ENCODE measurements at regions not wholly inside any gene's neighbourhood (a gene's known extent, or its start where the extent isn't known, plus 50 kb on each side); places are given as distances from the start of the nearest gene placed in this dataset.
"Not testable (repeated sequence)": the region's sequence is repeated elsewhere in the genome, so short reads cannot be mapped to it uniquely, and the experiment has no call there.

DNA sequence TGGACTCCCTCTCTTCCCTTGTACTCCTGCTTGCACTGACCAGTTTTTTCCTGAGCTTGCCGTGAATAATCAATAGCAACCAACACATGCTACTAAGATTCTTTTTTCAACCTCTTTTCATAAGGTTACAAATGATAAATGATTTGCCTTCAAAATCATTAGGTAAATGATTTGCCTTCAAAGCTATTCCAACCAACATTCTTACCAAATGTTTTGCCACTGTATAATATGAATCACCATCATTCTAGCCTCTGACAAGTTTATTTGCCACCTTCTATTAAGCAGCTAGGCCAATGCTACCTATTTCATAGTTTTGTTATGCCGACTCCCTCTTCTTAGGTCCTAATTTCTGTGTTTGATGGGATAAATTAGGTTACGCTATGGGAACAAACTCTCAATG, 385.1 kb downstream of the DTWD2 start:
- DNase-seq, result no peak

DNA sequence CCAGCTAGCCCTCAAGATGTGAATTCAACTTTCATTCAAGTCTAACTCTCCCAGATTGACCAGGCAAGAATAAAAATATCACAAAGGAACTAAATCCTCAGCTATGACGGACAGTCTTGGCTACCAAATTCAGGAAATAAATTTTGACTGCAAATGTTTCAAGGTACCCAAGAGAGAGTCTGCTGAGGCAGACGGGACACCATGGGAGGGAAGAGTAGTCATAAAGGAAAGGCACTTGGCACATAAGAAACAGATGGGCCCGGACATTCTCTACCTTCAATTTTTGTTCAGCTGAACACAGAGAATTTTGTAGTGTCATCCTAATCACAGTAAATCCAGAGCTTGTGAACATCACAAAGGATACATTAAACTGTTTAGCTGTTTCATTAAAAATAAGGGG, 390.0 kb downstream of the DTWD2 start:
- no peak for DNase-seq

DNA sequence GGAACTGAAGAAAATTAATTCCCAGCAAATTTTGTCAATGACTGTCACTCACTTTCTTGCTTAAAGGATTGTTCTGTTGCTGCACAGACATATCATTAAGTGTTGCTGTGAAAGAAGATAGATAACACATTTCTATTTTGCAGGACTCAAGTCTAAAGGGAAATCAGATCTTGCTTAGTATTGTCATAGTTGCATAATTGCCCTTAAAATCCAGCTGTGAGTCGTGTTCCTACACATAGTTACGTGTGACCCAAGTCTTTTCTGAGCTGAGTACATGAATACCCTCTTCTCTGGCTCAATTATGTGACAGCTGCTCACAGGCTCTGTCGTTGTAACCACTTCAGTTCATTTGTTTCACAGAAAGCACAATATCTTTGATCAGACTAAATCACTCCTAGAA, 390.8 kb downstream of the DTWD2 start:
- no peak for DNase-seq

DNA sequence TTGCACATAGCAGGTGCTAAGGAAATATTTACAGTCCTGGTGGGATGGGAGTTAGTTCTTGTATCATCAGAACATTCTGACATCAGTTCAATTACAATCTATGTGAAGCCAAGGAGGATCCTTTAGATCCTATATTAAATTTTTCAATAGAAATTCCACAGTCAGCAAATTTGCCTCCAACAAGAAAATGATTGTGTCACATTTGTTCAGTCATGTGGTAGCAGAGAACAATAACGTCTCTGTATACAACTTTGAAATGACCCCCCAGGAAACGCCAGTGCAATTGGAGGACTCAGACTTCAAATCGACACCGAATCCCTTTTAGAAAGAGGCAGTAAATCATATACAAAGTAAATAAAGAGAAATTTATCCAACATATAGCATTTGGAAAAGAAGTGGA, 392.1 kb downstream of the DTWD2 start:
- DNase-seq, result no peak

DNA sequence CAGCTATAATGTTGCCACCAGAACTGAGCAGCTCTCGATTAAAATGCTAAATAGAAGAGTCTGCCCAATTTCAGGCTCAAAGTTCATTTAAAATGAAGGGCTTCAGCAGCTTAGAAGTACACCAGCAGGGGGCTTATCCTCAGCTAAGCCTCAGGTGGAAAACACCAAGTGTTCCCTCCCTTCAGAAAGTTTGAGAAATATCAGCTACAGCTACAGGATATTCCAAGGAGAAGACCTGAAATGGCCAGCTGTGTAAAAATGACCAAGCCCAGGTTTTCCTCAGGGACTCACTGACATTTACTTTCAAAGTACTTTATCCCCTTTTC, 395.4 kb downstream of the DTWD2 start:
- no peak for DNase-seq

DNA sequence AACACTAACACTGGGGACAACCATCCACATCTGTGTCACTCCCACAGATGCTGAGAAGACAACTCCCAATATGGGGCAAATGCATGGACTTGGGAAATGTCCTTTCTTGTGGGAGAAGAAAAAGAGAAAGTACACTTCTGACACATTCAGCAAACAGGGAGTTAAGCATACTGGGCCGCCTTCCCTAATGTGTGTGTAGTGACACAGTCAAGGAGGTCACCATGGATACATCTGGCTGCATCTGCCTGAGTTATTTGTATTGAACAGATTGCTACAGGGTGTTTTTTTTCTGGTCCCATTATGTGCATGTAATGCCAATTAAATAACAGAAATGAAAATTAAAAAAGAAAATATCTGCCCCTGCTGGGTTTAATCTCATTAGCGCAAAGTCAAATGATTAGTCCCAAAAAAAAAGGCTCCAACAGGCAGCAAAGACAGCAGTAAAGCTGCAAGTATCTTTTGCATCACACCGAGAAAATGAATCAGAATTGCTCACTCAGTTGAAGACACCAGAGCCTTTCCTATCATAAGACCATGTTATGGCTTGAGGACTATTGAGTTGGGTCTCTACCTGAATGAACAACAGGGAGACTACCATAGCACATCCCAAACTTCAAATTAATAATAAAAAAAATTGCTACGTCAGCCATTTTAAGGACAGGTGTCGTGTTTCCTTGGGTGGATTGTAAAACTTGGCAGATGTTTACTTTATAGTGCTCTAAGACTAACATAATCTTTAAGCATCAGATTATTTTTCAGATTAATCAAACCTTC, 395.9 kb downstream of the DTWD2 start:
- DNase-seq, result no peak

DNA sequence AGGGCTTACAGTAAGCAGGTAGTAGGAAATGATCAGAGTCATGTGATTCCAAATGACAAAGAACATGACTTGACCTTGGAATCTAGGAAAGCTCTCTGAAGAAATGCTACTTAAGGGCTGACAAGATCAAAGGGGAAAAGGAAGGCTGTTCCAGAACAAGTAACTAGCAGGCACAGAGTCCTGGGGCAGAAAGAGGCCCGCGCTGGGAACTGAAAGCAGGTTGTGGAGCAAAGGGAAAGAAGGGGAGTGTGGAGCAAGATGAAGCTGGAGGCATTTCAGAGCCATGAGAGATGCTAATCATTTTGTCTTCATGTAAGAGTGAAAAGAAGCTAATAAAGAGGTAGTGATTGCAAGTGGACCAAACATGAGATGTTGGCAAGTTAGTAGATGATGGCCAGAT, 397.5 kb downstream of the DTWD2 start:
- DNase-seq, result no peak

DNA sequence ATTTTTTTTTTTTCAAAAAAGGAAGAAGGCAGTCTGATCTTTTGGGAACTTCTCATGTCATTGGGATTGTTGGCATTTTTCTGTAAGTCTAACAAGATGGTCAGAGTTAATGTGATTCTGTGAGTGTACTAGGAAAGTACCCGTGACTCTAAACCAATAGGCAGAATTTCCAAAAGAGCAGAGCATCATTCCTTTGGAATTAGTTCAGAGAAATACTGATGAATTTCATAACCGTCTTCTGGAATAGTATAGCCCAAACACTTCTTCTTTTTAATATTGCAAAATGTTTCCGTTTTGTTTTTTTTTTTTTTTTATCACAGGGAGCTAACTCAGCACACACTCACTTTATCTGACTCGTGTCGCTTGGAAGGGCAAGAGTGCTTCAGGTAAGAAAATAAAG, 407.4 kb downstream of the DTWD2 start:
- DNase-seq, result no peak

DNA sequence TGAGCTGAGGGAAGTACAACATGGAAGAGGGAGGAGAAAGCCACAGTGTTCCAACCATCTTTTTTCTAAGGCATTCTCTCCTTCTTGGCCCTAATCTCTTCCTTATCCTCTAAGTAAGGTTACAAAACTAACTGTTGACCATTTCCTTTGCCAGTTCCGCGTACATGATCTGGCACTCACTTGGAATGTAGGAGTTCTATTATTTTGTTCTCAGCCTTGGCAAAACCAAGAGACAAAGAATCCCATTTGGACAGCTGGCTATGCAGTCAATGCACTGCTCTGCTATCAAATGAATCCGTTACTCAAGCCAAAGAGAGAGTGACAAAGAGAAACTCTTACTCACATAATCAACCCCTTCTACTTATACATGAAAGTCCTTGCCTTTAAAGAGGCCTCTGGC, 410.3 kb downstream of the DTWD2 start:
- DNase-seq, result no peak

DNA sequence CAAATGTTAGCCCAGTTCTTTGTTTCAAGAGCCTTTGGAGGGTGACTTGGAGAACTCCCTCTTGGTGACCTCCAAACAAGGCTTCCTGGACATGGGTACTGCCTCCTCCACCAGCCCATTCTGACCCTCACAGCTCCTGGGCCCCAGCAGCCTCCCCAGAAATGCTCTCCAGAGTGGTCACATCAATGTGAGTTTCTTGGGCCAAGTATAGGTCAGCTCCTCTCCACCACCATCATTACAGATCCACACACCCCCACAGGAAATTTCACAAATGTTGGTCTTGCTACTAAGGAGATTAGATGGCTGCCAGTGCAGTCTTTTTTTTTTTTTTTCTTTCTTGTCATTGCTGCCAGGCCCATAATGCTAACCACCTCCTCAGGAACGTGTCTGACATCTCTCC, 410.7 kb downstream of the DTWD2 start:
- no peak for DNase-seq

DNA sequence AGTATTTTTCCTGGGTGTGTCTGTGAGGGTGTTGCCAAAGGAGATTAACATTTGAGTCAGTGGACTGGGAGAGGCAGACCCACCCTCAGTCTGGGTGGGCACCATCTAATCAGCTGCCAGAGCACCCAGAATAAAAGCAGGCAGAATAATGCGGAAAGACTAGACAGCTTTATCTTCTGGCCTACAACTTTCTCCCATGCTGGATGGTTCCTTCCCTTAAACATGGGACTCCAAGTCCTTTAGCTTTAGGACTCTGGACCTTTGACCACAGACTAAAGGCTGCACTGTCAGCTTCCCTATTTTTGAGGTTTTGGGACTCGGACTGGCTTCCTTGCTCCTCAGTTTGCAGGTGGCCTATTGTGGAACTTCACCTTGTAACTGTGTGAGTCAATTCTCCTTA, 418.1 kb downstream of the DTWD2 start:
- not testable (repeated sequence) for DNase-seq

DNA sequence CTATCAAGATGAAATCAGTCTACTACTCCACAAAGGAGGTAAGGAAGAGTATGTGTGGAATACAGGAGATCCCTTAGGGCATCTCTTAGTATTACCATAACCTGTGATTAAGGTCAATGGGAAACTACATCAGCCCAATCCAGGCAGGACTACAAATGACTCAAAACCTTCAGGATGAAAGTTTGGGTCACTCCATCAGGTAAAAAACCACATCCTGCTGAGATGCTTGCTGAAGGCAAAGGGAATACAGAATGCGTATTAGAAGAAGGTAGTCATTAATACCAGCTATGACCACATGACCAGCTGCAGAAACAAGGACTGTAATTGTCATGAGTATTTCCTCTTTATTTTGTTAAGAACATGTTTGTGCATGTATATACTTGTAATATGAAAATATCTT, 418.8 kb downstream of the DTWD2 start:
- DNase-seq, result not testable (repeated sequence)

DNA sequence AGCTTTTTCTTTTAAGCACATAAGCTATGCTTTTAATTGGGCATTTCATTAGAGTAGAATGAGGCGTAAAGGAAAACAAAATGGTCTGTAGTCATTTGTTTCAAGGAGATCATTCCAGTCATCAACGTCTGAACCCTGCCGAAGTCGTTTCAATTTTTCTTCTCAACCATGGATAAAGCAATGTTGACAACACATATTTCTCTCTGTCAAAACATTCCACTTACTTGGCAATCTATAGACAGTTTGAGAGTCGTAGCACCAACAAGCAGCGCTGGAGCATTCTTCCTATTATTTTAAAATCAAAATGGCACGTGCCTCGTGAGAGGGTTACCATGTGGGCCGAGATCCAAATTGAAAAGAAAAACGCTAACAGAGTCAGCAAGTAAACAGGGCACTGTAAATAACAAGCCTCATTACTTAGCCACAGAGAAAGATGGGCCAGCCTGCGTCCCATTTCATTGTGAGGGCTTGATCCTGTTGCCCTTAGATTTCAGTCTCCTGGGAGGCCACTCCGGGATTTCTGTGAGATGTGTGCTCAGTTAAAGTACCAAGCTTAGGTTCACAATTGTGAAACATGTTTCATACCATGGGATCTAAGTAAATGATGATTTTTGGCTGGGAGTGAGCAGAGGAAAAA, 422.9 kb downstream of the DTWD2 start:
- DNase-seq, result no peak

DNA sequence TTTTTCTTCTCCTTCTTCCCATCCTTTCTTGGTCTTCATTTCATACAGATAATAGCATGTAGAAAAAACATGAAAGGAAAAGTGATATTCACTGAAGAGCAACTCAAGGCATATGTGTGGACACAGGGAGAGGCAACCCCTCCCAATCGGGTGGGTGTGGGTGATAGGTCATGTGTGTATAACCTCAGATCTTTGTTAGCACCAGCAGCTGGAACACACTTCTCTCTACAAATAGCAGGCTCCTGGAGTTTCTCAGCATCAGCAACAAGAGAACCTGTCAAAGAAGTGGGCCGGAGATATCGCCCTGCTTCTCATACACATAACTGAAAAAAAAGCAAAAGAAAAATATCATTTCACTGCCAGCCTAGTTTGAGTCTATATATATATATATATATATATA, 426.4 kb downstream of the DTWD2 start:
- no peak for DNase-seq

DNA sequence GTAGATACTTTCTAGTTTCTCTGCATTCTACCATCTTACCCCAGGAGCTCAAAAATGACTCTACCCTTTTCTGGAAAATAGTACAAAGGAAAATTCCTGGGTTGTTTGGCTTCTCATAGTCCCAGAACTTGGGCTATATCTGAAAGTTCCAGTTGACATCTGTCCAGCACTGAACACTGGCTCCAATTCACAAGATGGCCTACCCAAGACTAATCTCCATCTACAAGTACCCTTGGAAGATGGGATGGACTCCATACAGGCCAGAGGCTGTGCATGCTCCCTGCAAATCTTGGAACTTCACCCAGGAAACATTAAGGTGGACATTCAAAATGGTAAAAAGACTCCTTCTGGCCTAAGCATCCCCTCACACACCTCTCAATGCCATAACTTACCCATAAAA, 427.1 kb downstream of the DTWD2 start:
- DNase-seq, result no peak

DNA sequence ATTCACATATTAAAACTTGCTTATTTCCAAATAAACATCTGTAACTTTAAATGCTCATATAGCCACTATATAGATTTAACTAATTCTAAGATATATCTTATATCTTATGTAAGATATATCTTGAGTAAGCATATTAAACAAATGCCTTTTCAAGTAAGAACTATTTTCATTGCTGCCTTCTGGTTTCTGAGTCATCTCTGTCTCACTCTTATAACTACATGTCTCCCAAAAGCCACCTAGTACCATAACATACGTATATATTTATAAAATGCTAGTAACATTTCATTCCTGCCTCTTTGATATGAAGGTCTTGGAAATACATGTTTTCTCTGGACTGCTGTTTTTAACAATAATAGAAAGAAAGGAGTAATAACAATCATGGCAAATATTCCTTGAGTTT, 429.5 kb downstream of the DTWD2 start:
- DNase-seq, result no peak

DNA sequence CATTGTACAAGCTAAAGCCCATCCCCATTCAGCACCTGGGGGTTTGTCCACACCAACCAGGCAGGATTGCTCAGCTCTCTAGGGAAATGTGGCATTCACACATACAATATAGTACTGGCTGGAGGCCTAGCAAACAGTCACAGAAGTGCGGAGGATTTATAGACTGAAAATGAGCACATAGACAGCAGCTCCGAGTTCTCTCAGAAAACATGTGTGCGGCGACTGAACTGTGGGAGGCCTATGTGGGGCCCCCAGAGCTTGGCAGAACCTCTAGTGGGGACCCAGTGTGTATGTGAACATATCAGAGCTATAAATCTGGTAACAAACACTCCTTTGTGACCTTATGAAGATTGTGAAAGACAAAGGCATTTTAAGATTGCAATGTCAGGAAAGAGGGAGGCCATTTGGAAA, 431.1 kb downstream of the DTWD2 start:
- no peak for DNase-seq

DNA sequence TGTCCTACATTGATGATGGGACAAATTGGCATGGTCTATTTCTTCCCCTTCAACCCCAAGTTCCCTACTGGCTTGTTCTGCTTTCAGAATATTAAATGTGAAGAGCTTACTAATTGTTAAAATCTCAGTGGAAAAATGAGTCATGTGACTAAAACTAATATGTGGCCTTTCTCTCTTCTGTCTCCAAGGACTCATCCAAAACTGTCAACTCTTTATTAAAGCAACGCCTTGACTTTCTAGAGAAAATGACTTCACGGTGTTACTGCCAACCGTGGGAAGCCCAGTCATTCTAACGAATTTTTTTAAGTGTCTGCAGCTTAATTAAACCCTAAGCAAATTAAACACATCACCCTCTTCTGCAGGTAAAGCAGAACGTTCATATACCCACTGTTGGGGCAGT, 431.6 kb downstream of the DTWD2 start:
- no peak for DNase-seq

DNA sequence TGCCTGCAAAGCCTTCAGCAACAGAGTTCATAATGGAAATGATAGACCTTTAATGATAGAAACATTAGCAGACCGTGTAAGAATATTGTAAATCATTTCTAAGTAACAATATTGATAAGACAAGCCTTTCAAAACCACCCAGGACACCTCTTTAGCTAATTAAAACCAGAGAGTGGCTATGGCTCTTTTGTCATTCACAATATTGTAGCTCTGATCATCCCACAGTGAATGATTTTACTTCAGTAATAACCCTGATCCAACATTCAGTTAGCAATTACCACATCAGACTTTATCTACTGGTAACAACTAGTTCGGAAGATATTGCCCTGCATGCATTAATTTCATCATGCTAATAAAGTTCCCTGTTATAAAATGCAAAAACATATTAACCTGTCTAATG, 432.6 kb downstream of the DTWD2 start:
- DNase-seq, result no peak

DNA sequence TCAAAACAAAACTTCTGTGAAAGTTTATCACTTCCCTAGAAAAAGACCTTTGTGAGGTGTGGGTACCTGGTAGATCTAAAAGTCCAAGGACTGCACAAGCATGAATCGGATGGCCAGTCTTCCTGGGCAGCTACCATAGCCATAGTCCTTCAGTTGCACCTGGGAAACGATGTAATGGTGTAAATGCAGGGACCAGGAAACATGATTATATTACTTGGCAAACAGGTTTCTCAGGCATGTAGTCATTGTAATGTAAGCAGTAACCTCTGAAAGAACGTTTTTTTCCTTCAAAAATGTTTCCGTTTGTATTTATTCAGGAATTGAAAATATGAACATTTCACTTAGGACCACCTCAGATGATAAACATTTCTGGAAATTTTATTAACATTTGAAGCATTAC, 433.4 kb downstream of the DTWD2 start:
- no peak for DNase-seq

DNA sequence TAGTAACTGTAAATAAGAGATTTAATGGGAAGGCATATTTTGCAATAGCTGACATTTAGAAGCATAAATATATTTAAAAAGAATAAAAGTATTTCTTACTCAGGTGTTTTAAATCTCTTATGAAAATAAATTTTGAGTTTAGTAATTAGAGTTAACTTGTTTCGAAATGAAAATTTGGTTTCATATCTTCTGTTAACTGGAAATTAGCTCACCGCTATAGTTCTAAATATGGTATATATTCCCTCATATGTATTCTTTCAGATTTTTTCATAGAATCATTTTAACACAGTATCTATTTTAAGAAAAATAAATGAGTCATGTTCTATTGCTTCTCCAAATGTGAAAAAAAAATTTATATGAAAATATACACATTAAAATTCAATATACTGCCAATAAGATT, 434.1 kb downstream of the DTWD2 start:
- no peak for DNase-seq

DNA sequence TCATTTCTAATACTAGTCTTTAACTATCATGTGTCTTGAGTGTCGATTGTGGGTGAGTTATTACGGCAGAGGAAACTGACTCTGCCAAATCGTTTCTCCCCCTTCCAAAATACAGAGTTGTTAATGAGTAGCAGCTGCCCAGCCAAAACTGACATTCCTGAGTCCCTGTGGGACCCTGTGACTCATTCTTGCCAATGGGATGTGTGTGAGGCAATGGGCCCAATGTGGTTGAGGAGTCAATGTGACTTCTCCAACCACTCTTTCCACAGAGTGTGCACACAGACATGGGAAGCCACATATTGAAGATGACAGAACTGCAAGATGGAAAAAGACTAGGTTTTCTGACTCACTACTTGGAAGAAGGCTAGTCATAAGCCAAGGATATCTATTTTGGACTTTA, 434.7 kb downstream of the DTWD2 start:
- no peak for DNase-seq

DNA sequence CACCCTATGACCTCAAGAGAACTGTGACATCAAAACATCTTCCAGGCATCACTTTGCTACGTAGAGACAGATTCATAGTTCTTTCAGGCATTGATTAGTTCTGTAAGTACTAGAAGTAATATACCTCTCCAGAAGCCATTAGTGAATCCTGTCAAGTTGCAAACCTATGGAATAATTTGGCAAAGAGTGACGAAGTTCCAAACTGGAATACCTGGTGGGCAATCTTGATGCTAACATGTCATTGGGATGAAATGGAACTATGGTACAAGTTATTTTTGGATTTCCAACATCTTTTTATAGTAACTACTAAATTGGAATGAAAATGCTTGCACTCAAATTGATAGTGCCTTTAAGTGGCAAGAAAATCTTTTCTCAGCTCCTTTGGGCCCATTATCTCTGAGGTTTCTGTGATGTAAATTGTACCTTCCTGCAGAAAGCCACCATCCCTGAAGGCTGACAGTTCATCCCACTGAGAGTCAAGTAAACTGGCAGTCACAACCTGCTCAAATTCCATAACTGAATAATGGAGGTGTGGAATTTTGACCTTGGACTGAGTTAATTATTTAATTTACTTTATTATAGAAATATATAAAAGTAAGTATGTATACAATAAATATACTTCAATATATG, 435.5 kb downstream of the DTWD2 start:
- DNase-seq, result no peak

DNA sequence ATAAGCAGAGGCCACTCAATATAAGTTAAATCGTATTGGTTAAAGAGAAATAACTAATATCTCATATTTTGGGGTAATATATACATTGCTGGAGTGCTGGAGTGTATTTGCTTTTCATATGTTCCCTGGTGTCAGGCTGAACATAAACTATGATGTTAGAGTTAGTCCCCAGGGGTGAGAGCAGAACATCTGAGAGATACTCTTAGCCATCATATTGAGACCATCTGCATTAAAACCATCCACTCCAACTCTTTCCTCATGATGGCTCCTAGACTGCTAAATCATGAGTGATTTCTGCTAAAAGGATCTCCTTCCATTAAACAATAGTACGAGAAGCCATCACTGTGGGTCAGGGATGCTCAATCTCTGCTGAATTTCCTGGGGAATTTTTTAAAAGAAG, 436.2 kb downstream of the DTWD2 start:
- DNase-seq, result no peak

DNA sequence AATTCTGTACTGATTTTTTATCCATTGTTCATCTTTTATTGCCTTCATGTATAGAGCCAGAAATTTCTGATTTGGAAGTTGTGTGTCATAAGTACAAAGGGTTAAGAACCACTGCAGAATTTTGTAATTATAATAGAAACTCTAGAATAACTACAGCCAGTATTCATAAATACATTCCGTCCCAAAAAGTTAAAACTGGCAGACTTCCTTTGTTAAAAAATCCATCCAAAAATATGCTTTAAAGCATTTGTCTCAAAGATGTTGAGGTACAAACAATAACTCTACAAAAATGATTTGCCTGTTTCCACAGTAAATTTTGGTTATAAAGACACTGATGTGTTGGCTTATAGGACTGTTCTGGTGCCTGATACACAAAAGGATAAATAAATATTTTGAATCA, 436.6 kb downstream of the DTWD2 start:
- no peak for DNase-seq

Data from NCI-H2107 (cell line).